GM10266 (cell line): ENCODE measurements at regions not wholly inside any gene's neighbourhood (a gene's known extent, or its start where the extent isn't known, plus 50 kb on each side); places are given as distances from the start of the nearest gene placed in this dataset.

Experiments used
- DNase-seq: peaks from one replicate; pipeline ENCODE4 v3.0.0; 2012; ENCODE audit errors: extremely low spot score
- CTCF ChIP-seq: IDR thresholded peaks from 2 replicates; pipeline ENCODE4 v1.5.1; 2012; ENCODE audit warnings: mild to moderate bottlenecking, low read depth; ENCODE audit not compliant: control insufficient read depth, insufficient read depth; ENCODE audit errors: missing control alignments

DNA sequence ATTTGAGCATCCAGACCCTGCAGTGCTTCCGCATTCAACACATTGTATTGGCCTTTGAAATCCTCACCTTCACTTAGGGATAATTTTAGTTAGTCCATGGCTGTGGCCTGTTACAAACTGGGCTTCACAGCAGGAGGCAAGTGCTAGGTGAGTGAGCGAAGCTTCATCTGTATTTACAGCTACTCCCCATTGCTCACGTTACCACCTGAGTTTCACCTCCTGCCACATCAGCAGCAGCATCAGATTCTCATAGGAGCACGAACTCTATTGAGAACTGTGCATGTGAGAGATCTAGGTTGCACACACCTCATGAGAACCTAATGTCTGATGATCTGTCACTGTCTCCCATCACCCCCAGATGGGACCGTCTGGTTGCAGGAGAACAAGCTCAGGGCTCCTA lies 222.1 kb upstream of the NR2F2 start:
- TF ChIP-seq CTCF: no peak
- no peak for DNase-seq

GRCh38 chr15:96109820-96110219 lies 220.7 kb upstream of the NR2F2 start:
- TF ChIP-seq CTCF: no peak
- DNase-seq: no peak

- no peak for DNase-seq
- no peak for TF ChIP-seq CTCF
These were observed 218.5 kb upstream of the NR2F2 start for GRCh38 chr15:96112018-96112417.

DNA sequence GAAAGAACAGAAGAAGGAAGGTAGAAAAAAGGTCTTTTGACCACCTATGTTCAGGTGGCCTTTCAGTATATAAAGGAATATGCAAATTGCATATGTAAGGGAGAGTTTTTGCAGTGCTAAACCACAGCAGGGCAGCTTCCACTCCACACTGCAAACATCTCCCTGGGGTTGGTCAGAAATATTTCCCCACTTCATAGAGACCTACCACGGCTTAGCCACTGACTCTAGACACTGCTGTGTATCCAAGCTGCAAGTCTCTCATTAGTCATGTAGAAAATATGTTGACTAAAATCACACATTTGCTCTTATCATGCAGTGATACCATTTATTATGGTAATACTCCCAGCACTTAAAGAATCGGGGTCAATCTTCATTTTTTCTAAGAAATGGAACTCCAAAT lies 214.9 kb upstream of the NR2F2 start:
- no peak for TF ChIP-seq CTCF
- no peak for DNase-seq

DNA sequence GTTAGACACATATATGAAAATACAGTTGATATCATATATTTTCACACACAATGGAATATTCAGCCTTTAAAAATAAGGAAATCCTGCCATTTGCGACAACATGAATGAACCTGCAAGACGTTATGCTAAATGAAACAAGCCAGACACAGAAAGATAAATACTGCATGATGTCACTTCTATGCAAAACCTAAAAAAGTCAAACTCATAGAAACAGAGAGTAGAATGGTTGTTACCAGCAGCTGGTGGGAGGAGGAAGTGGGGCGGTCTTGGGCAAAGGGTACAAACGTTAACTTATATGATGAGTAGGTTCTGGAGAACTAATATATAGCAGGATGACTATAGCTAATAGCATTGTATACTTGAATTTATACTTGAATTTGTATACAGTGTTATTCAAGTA lies 213.2 kb upstream of the NR2F2 start:
- DNase-seq: no peak
- TF ChIP-seq CTCF: no peak

- no peak for TF ChIP-seq CTCF
These were observed 210.8 kb upstream of the NR2F2 start for GRCh38 chr15:96119734-96120133.

GRCh38 chr15:96121086-96121920 lies 209.2 kb upstream of the NR2F2 start:
- TF ChIP-seq CTCF: no peak
- DNase-seq: no peak

More at GRCh38 chr15:96119734-96120133, 210.8 kb upstream of the NR2F2 start:
- DNase-seq: no peak
